CD4-positive, CD25-positive, alpha-beta regulatory T cell (primary cell): ENCODE measurements at regions not wholly inside any gene's neighbourhood (a gene's known extent, or its start where the extent isn't known, plus 50 kb on each side); places are given as distances from the start of the nearest gene placed in this dataset.

Source experiments
- ATAC-seq, 2 donors: fragments of 150-1000 bp; cut with Tn5 transposase; one replicate each; pipeline ENCODE4 v1.10.0; 2021; ENCODE audit warnings: low read depth in 2 of 2, moderate number of reproducible peaks in 2 of 2, moderate library complexity in 1 of 2
- DNase-seq, 3 donors: peaks; one replicate each; pipeline versions ENCODE4 v3.0.0 to v3.0.0-alpha.2; 2012 to 2022; ENCODE audit warnings: mixed read lengths in 1 of 3
- H3K27ac ChIP-seq: one replicate; pipeline ENCODE4 v1.7.0; 2013; ENCODE audit warnings: mild to moderate bottlenecking, low read length; ENCODE audit not compliant: insufficient read depth, poor library complexity, severe bottlenecking
- H3K27me3 ChIP-seq: one replicate; pipeline ENCODE4 v1.7.0; 2013; ENCODE audit warnings: low read length; ENCODE audit not compliant: control insufficient read depth, insufficient read depth
- H3K36me3 ChIP-seq: one replicate; pipeline ENCODE4 v1.7.0; 2013; ENCODE audit warnings: mild to moderate bottlenecking, low read length, moderate library complexity; ENCODE audit not compliant: control insufficient read depth, insufficient read depth
- H3K4me1 ChIP-seq: 2 replicates; pipeline ENCODE4 v1.7.0; 2013; ENCODE audit warnings: mild to moderate bottlenecking, low read length; ENCODE audit not compliant: insufficient read depth, control insufficient read depth, poor library complexity, severe bottlenecking
- H3K4me3 ChIP-seq: one replicate; pipeline ENCODE4 v1.7.0; 2013; ENCODE audit warnings: low read depth, mild to moderate bottlenecking, low read length, moderate library complexity
- H3K9me3 ChIP-seq, 2 experiments: 1 replicate in 1 of 2; 2 replicates in 1 of 2; pipeline ENCODE4 v1.7.0; 2013; ENCODE audit warnings: low read length in 2 of 2, mild to moderate bottlenecking in 1 of 2, moderate library complexity in 1 of 2; ENCODE audit not compliant: control insufficient read depth in 2 of 2
- H3K27ac Mint-ChIP-seq, 3 donors: one replicate each; pipeline ENCODE4 v1.8.0; 2020 to 2022; ENCODE audit warnings: mild to moderate bottlenecking in 3 of 3, mixed read lengths in 3 of 3, moderate library complexity in 2 of 3
- H3K27me3 Mint-ChIP-seq: one replicate; pipeline ENCODE4 v1.8.0; 2022; ENCODE audit warnings: mild to moderate bottlenecking, mixed read lengths
- H3K36me3 Mint-ChIP-seq: one replicate; pipeline ENCODE4 v1.8.0; 2020; ENCODE audit warnings: mixed read lengths
- H3K4me1 Mint-ChIP-seq, 4 donors: one replicate each; pipeline ENCODE4 v1.8.0; 2020 to 2022; ENCODE audit warnings: mixed read lengths in 4 of 4, mild to moderate bottlenecking in 1 of 4
- H3K4me3 Mint-ChIP-seq, 4 donors: one replicate each; pipeline ENCODE4 v1.8.0; 2020 to 2022; ENCODE audit warnings: mild to moderate bottlenecking in 4 of 4, mixed read lengths in 4 of 4, moderate library complexity in 3 of 4
- H3K9me3 Mint-ChIP-seq, 7 donors: one replicate each; pipeline ENCODE4 v1.8.0; 2020 to 2022; ENCODE audit warnings: mixed read lengths in 7 of 7, mild to moderate bottlenecking in 3 of 7, moderate library complexity in 2 of 7

GRCh38 chr16:77589071-77589765 is 133.1 kb upstream of the NUDT7 start:
- Histone ChIP-seq H3K27ac (no peak overlapping the region), H3K9me3 (no peaks in the 10 kb centered on the region), H3K36me3 (no peaks in the 10 kb centered on the region), H3K4me1 (no peaks in the 10 kb centered on the region), H3K4me3 (no peak overlapping the region), H3K27me3 (peaks cover 2% of the 10 kb centered on the region)
- Mint-ChIP-seq H3K4me1 (no peaks in the 10 kb centered on the region), H3K4me3 (no peak overlapping the region), H3K9me3 (no peaks in the 10 kb centered on the region), H3K36me3 (no peaks in the 10 kb centered on the region), H3K27ac (no peak overlapping the region), H3K27me3 (no peaks in the 10 kb centered on the region)
- no peak for DNase-seq
- ATAC-seq = no peak

- Mint-ChIP-seq H3K27me3 (no peaks in the 10 kb centered on the region), H3K9me3 (no peaks in the 10 kb centered on the region), H3K27ac (no peak overlapping the region), H3K4me1 (no peaks in the 10 kb centered on the region), H3K4me3 (no peak overlapping the region), H3K36me3 (no peaks in the 10 kb centered on the region)
- H3K27ac ChIP-seq = no peak overlapping the region
- DNase-seq = no peak
- no peaks in the 10 kb centered on the region for H3K9me3 ChIP-seq
- no peaks in the 10 kb centered on the region for H3K36me3 ChIP-seq
- H3K4me3 ChIP-seq = no peak overlapping the region
- H3K4me1 ChIP-seq = no peaks in the 10 kb centered on the region
- peaks cover 2% of the 10 kb centered on the region for H3K27me3 ChIP-seq
- no peak for ATAC-seq
These were observed 131.6 kb upstream of the NUDT7 start for GRCh38 chr16:77590707-77591106.

GRCh38 chr16:77591347-77591746 is 131.0 kb upstream of the NUDT7 start:
- Mint-ChIP-seq H3K4me3 (no peak overlapping the region), H3K9me3 (no peaks in the 10 kb centered on the region), H3K27me3 (no peaks in the 10 kb centered on the region), H3K36me3 (no peaks in the 10 kb centered on the region), H3K4me1 (no peaks in the 10 kb centered on the region), H3K27ac (no peak overlapping the region)
- ATAC-seq (no peak), DNase-seq (no peak)
- Histone ChIP-seq H3K27ac (no peak overlapping the region), H3K36me3 (no peaks in the 10 kb centered on the region), H3K27me3 (peaks cover 2% of the 10 kb centered on the region), H3K9me3 (no peaks in the 10 kb centered on the region), H3K4me3 (no peak overlapping the region), H3K4me1 (no peaks in the 10 kb centered on the region)

GRCh38 chr16:77592021-77592420 is 130.3 kb upstream of the NUDT7 start:
- H3K9me3 Mint-ChIP-seq = peaks cover 0 to 2% (median 0%) of the 10 kb centered on the region in 7 donors

GRCh38 chr16:77594057-77594456 is 128.3 kb upstream of the NUDT7 start:
- Mint-ChIP-seq H3K4me3 (no peak overlapping the region), H3K9me3 (peaks cover 0 to 2% (median 0%) of the 10 kb centered on the region in 7 donors), H3K36me3 (no peaks in the 10 kb centered on the region), H3K27me3 (peaks cover 5% of the 10 kb centered on the region), H3K27ac (no peak overlapping the region), H3K4me1 (no peaks in the 10 kb centered on the region)
- no peak for DNase-seq
- no peak for ATAC-seq
- no peaks in the 10 kb centered on the region for H3K9me3 ChIP-seq
- H3K4me1 ChIP-seq = no peaks in the 10 kb centered on the region
- no peaks in the 10 kb centered on the region for H3K27me3 ChIP-seq
- H3K36me3 ChIP-seq = no peaks in the 10 kb centered on the region
- no peak overlapping the region for H3K4me3 ChIP-seq
- no peak overlapping the region for H3K27ac ChIP-seq

More at GRCh38 chr16:77592021-77592420, 130.3 kb upstream of the NUDT7 start:
- H3K27ac Mint-ChIP-seq = no peak overlapping the region
- Histone ChIP-seq H3K9me3 (no peaks in the 10 kb centered on the region), H3K4me1 (no peaks in the 10 kb centered on the region), H3K4me3 (no peak overlapping the region), H3K36me3 (no peaks in the 10 kb centered on the region), H3K27ac (no peak overlapping the region), H3K27me3 (peaks cover 2% of the 10 kb centered on the region)
- no peak for ATAC-seq
- H3K4me1 Mint-ChIP-seq = no peaks in the 10 kb centered on the region
- no peaks in the 10 kb centered on the region for H3K36me3 Mint-ChIP-seq
- no peak overlapping the region for H3K4me3 Mint-ChIP-seq
- peaks cover under 1% of the 10 kb centered on the region for H3K27me3 Mint-ChIP-seq
- no peak for DNase-seq

- ATAC-seq (no peak), DNase-seq (no peak)
- H3K36me3 Mint-ChIP-seq = no peaks in the 10 kb centered on the region
- peaks cover 0 to 2% (median 0%) of the 10 kb centered on the region in 7 donors for H3K9me3 Mint-ChIP-seq
- H3K27ac Mint-ChIP-seq = no peak overlapping the region
- H3K4me3 Mint-ChIP-seq = no peak overlapping the region
- Histone ChIP-seq H3K4me3 (no peak overlapping the region), H3K9me3 (no peaks in the 10 kb centered on the region), H3K4me1 (no peaks in the 10 kb centered on the region), H3K36me3 (no peaks in the 10 kb centered on the region), H3K27ac (no peak overlapping the region), H3K27me3 (no peaks in the 10 kb centered on the region)
- no peaks in the 10 kb centered on the region for H3K4me1 Mint-ChIP-seq
- peaks cover 5% of the 10 kb centered on the region for H3K27me3 Mint-ChIP-seq
These were observed 127.3 kb upstream of the NUDT7 start for GRCh38 chr16:77594799-77595596.

GRCh38 chr16:77596261-77596660 is 126.1 kb upstream of the NUDT7 start:
- Histone ChIP-seq H3K27me3 (no peaks in the 10 kb centered on the region), H3K4me3 (no peak overlapping the region), H3K27ac (no peak overlapping the region), H3K36me3 (no peaks in the 10 kb centered on the region), H3K9me3 (no peaks in the 10 kb centered on the region), H3K4me1 (no peaks in the 10 kb centered on the region)
- H3K27ac Mint-ChIP-seq = no peak overlapping the region
- peaks cover 0 to 6% (median 0%) of the 10 kb centered on the region in 7 donors for H3K9me3 Mint-ChIP-seq
- no peak for DNase-seq
- no peak overlapping the region for H3K4me3 Mint-ChIP-seq
- no peaks in the 10 kb centered on the region for H3K4me1 Mint-ChIP-seq
- H3K36me3 Mint-ChIP-seq = no peaks in the 10 kb centered on the region
- peaks cover 5% of the 10 kb centered on the region for H3K27me3 Mint-ChIP-seq
- no peak for ATAC-seq
